ENCODE measurements at regions not wholly inside any gene's neighbourhood (a gene's known extent, or its start where the extent isn't known, plus 50 kb on each side); places are given as distances from the start of the nearest gene placed in this dataset.

DNA sequence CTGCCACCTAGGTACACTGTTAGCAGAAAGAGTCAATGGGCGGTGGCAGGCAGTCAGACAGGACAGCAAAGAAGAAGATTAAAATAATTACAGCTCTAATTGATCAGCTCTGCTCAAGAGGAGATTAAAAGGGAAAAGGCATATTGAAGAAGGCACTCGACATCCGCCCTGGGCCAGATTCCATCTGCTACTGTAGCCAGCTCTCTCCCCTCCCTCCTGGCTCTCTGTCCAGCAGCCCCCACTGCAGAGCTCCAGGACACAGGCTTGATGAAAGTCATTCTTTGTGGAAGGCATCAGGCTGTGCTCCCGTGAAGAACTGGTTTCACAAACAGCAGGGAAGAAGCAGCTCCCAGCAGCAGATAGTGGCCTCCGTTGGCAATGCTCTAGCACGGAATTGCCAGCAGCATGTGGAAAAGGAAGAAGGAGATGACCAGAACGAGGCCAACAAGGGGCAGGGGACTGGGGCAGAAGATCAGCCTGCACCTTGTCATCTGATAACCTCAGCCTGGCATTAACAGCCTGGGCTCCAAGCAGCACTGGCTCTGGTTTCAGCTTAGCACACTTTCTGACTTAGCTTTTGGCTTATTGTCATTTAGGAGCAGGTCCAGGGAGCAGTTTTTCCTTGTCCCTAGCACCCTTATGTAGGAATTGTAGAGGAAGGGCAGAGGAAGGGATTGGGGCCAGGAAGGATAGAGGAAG is 465.9 kb downstream of the KIF16B start:
- Histone ChIP-seq H3K4me1 (ENCODE audit: insufficient read depth, low read length) (no peaks in the 10 kb centered on the region), H3K9me3 (ENCODE audit: control insufficient read depth in 1 of 2, insufficient read depth in 1 of 2, low read length in 2 of 2) (peaks cover 0 to 6% of the 10 kb centered on the region in 2 experiments), H3K36me3 (ENCODE audit: insufficient read depth, low read length) (no peaks in the 10 kb centered on the region), H3K27me3 (ENCODE audit: control insufficient read depth in 1 of 2, insufficient read depth in 2 of 2, low read length in 2 of 2) (no peaks in the 10 kb centered on the region), H3K27ac (ENCODE audit: low read depth in 1 of 2, low read length in 2 of 2) (no peak overlapping the region), H3K4me3 (ENCODE audit: low read length) (no peak overlapping the region)
- H3K27me3 Mint-ChIP-seq: no peaks in the 10 kb centered on the region
- ATAC-seq (ENCODE audit: poor library complexity) (no peak), DNase-seq (no peak)
- H3K4me1 Mint-ChIP-seq (ENCODE audit: low read depth): no peaks in the 10 kb centered on the region
- H3K36me3 Mint-ChIP-seq (ENCODE audit: low read depth): no peaks in the 10 kb centered on the region
- peaks cover 9% of the 10 kb centered on the region for H3K9me3 Mint-ChIP-seq
- POLR2A ChIA-PET: no interaction called here
- TF ChIP-seq, protein P1, sequence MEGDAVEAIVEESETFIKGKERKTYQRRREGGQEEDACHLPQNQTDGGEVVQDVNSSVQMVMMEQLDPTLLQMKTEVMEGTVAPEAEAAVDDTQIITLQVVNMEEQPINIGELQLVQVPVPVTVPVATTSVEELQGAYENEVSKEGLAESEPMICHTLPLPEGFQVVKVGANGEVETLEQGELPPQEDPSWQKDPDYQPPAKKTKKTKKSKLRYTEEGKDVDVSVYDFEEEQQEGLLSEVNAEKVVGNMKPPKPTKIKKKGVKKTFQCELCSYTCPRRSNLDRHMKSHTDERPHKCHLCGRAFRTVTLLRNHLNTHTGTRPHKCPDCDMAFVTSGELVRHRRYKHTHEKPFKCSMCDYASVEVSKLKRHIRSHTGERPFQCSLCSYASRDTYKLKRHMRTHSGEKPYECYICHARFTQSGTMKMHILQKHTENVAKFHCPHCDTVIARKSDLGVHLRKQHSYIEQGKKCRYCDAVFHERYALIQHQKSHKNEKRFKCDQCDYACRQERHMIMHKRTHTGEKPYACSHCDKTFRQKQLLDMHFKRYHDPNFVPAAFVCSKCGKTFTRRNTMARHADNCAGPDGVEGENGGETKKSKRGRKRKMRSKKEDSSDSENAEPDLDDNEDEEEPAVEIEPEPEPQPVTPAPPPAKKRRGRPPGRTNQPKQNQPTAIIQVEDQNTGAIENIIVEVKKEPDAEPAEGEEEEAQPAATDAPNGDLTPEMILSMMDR (IDR thresholded peaks at IDR 0.05): no peak
- CTCF ChIA-PET: interaction anchor here (0.6 kb wide), 1 partner anchor 89 kb away, joined by 4 read pairs; no protein-coding TSS in a partner anchor
- H3K4me3 Mint-ChIP-seq: no peak overlapping the region
- intact Hi-C loops (cut with DNase I, micrococcal nuclease): no loop called here
- H3K27ac Mint-ChIP-seq: no peak overlapping the region

DNA sequence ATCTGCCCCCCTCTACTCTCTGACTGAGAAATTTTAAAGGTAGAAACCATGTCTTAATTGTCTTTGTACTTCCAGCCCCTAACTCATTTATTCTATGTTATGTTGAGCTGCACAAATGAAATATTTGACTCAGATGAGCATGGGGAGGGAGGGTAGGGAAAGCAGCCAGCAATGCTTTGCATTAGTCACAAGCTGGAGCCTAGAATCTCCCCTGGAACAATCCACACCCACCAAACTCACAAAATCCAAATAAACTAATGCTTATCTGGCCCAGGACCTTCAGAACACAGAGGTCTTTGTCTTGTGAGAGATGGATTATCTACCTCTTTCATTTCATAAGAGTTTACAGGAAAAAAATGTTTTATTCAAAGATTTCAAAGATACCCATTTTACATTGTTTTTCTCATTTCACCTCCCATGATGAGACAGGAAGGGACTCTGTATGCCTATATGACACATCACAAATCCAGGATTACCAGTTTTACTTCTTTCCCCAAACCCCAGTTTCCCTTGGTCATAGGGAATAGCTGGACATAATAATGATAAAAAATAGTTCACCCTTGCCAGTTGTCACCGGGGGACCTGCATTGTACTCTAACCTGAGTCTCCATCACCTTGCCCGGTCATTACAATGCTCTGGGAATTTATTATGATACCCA is 466.9 kb downstream of the KIF16B start:
- Mint-ChIP-seq H3K4me3 (no peak overlapping the region), H3K9me3 (peaks cover 9% of the 10 kb centered on the region), H3K27ac (no peak overlapping the region), H3K4me1 (ENCODE audit: low read depth) (no peaks in the 10 kb centered on the region), H3K27me3 (no peaks in the 10 kb centered on the region), H3K36me3 (ENCODE audit: low read depth) (no peaks in the 10 kb centered on the region)
- H3K4me1 ChIP-seq (ENCODE audit: insufficient read depth, low read length): no peaks in the 10 kb centered on the region
- TF ChIP-seq, protein P1 (IDR thresholded peaks at IDR 0.05): no peak
- intact Hi-C loops (cut with DNase I, micrococcal nuclease): no loop called here
- H3K27ac ChIP-seq (ENCODE audit: low read depth in 1 of 2, low read length in 2 of 2): no peak overlapping the region
- ATAC-seq (ENCODE audit: poor library complexity) (no peak), DNase-seq (no peak)
- H3K27me3 ChIP-seq (ENCODE audit: control insufficient read depth in 1 of 2, insufficient read depth in 2 of 2, low read length in 2 of 2): no peaks in the 10 kb centered on the region
- H3K36me3 ChIP-seq (ENCODE audit: insufficient read depth, low read length): no peaks in the 10 kb centered on the region
- ChIA-PET POLR2A (no interaction called here), CTCF (no interaction called here)
- H3K4me3 ChIP-seq (ENCODE audit: low read length): no peak overlapping the region
- H3K9me3 ChIP-seq (ENCODE audit: control insufficient read depth in 1 of 2, insufficient read depth in 1 of 2, low read length in 2 of 2): peaks cover 0 to 11% of the 10 kb centered on the region in 2 experiments

DNA sequence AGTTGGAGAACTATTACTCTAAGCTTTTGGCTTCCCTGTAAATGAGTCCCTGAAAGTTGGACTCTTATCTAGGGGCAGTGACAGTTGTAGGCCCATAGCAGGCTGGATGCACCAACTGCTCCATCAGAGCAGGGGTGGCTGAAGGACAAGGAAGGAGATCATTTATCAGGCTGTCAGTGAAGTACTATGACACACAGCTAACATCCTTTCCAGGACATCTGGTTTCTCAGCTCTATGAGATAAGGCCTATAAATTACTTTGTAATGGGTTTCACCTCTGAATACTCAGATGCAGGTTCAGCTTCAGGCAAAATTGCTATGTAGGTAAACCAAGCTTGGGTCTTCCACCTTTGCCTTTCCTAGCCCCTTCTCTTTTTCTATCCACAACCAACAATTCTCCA is 468.5 kb downstream of the KIF16B start:
- no peak for DNase-seq
- H3K27ac Mint-ChIP-seq: no peak overlapping the region
- peaks cover 8% of the 10 kb centered on the region for H3K9me3 Mint-ChIP-seq
- ChIA-PET CTCF (no interaction called here), POLR2A (no interaction called here)
- no peak overlapping the region for H3K4me3 Mint-ChIP-seq
- TF ChIP-seq, protein P1 (IDR thresholded peaks at IDR 0.05): no peak
- H3K4me1 Mint-ChIP-seq (ENCODE audit: low read depth): no peaks in the 10 kb centered on the region
- intact Hi-C loops (cut with DNase I, micrococcal nuclease): no loop called here
- no peak overlapping the region for H3K27ac ChIP-seq (ENCODE audit: low read depth in 1 of 2, low read length in 2 of 2)
- H3K27me3 ChIP-seq (ENCODE audit: control insufficient read depth in 1 of 2, insufficient read depth in 2 of 2, low read length in 2 of 2): no peaks in the 10 kb centered on the region
- H3K36me3 ChIP-seq (ENCODE audit: insufficient read depth, low read length): no peaks in the 10 kb centered on the region
- no peak for ATAC-seq (ENCODE audit: poor library complexity)
- no peak overlapping the region for H3K4me3 ChIP-seq (ENCODE audit: low read length)
- H3K27me3 Mint-ChIP-seq: no peaks in the 10 kb centered on the region
- H3K9me3 ChIP-seq (ENCODE audit: control insufficient read depth in 1 of 2, insufficient read depth in 1 of 2, low read length in 2 of 2): peaks cover 0 to 11% of the 10 kb centered on the region in 2 experiments
- no peaks in the 10 kb centered on the region for H3K4me1 ChIP-seq (ENCODE audit: insufficient read depth, low read length)
- H3K36me3 Mint-ChIP-seq (ENCODE audit: low read depth): no peaks in the 10 kb centered on the region

Measured in CD4-positive, alpha-beta T cell (primary cell).